Keratinocyte (primary cell): ENCODE measurements at regions not wholly inside any gene's neighbourhood (a gene's known extent, or its start where the extent isn't known, plus 50 kb on each side); places are given as distances from the start of the nearest gene placed in this dataset.

Source experiments
- DNase-seq: peaks from one replicate; pipeline ENCODE4 v3.0.0-alpha.2; 2011; ENCODE audit warnings: low read depth, missing footprints, low spot score
- FAIRE-seq: peaks from 2 replicates; lab custom pipeline; 2011; peaks lifted over from hg19 to GRCh38; lab: Jason Lieb, UNC
- H2AFZ ChIP-seq: 2 replicates; pipeline ENCODE4 v1.6.0; 2012; ENCODE audit warnings: low read length, control low read depth, inconsistent platforms; ENCODE audit not compliant: control insufficient read depth
- H3K27ac ChIP-seq: 2 replicates; pipeline ENCODE4 v1.5.1; 2011; ENCODE audit warnings: low read length; ENCODE audit not compliant: control insufficient read depth, insufficient read depth
- H3K27me3 ChIP-seq: 3 replicates; pipeline ENCODE4 v1.6.0; 2011; ENCODE audit warnings: low read length; ENCODE audit not compliant: control insufficient read depth, insufficient read depth; ENCODE audit errors: extremely low read depth
- H3K36me3 ChIP-seq, 2 experiments: 2 replicates in 1 of 2; 3 replicates in 1 of 2; pipeline ENCODE4 v1.5.1; 2011; ENCODE audit warnings: low read length in 2 of 2, mild to moderate bottlenecking in 1 of 2; ENCODE audit not compliant: control insufficient read depth in 2 of 2, insufficient read depth in 2 of 2; ENCODE audit errors: extremely low read depth in 1 of 2
- H3K4me1 ChIP-seq: 3 replicates; pipeline ENCODE4 v1.5.1; 2011; ENCODE audit warnings: low read length; ENCODE audit not compliant: control insufficient read depth, insufficient read depth; ENCODE audit errors: extremely low read depth
- H3K4me2 ChIP-seq: 3 replicates; pipeline ENCODE4 v1.6.0; 2011; ENCODE audit warnings: low read depth, low read length; ENCODE audit not compliant: control insufficient read depth, insufficient read depth; ENCODE audit errors: extremely low read depth
- H3K4me3 ChIP-seq, 3 experiments: fragments of 200-600 bp in 1 of 3; sonication (generic) in 1 of 3; 2 replicates in 2 of 3; 3 replicates in 1 of 3; pipeline ENCODE4 v1.5.1; 2011 to 2016; ENCODE audit warnings: low read length in 3 of 3, mild to moderate bottlenecking in 3 of 3, control low read depth in 2 of 3, inconsistent platforms in 1 of 3, low read depth in 1 of 3, mixed read lengths in 1 of 3, mixed run types in 1 of 3, moderate library complexity in 1 of 3; ENCODE audit not compliant: control insufficient read depth in 2 of 3, insufficient read depth in 2 of 3; ENCODE audit errors: extremely low read depth in 1 of 3
- H3K79me2 ChIP-seq: 2 replicates; pipeline ENCODE4 v1.6.0; 2012; ENCODE audit warnings: low read length; ENCODE audit not compliant: control insufficient read depth, insufficient read depth
- H3K9ac ChIP-seq: 3 replicates; pipeline ENCODE4 v1.6.0; 2011; ENCODE audit warnings: low read length; ENCODE audit not compliant: control insufficient read depth, insufficient read depth; ENCODE audit errors: extremely low read depth
- H3K9me1 ChIP-seq: 3 replicates; pipeline ENCODE4 v1.6.0; 2011; ENCODE audit warnings: low read length; ENCODE audit not compliant: control insufficient read depth, insufficient read depth; ENCODE audit errors: extremely low read depth
- H3K9me3 ChIP-seq: 2 replicates; pipeline ENCODE4 v1.5.1; 2012; ENCODE audit warnings: low read depth, low read length; ENCODE audit not compliant: control insufficient read depth
- H4K20me1 ChIP-seq: 3 replicates; pipeline ENCODE4 v1.6.0; 2011; ENCODE audit warnings: low read length; ENCODE audit not compliant: control insufficient read depth, insufficient read depth; ENCODE audit errors: extremely low read depth
- CTCF ChIP-seq, 3 experiments: IDR thresholded peaks in 1 of 3; conservative IDR thresholded peaks in 1 of 3; optimal IDR thresholded peaks in 1 of 3; 2 replicates in 2 of 3; 3 replicates in 1 of 3; pipeline versions ENCODE3 to v1.5.1; 2011; ENCODE audit warnings: low read length in 3 of 3, mild to moderate bottlenecking in 3 of 3, moderate library complexity in 2 of 3, control low read depth in 1 of 3, inconsistent platforms in 1 of 3; ENCODE audit not compliant: insufficient read depth in 2 of 3; ENCODE audit errors: extremely low read depth in 1 of 3
- EZH2 ChIP-seq: IDR thresholded peaks from one replicate; pipeline ENCODE4 v1.6.1; 2012; ENCODE audit warnings: inconsistent platforms, mild to moderate bottlenecking, low read length, moderate library complexity
- dilution Hi-C: fragments of 300-500 bp; cut with MboI; formaldehyde crosslinking; loops from one replicate; pipeline ENCODE4 v1.7.0; 2020; ENCODE audit warnings: low sequenced_read_pairs; ENCODE audit not compliant: extremely low pct_ligation_motif_present

- dilution Hi-C loops, result no loop called here
- Histone ChIP-seq H3K4me2 (no peak overlapping the region), H3K36me3 (no peaks in the 10 kb centered on the region), H3K79me2 (no peaks in the 10 kb centered on the region), H3K9me3 (no peaks in the 10 kb centered on the region), H2AFZ (no peak overlapping the region), H3K9ac (no peak overlapping the region), H3K4me3 (no peak overlapping the region), H3K9me1 (no peaks in the 10 kb centered on the region), H3K27me3 (no peaks in the 10 kb centered on the region), H3K27ac (no peak overlapping the region), H3K4me1 (no peaks in the 10 kb centered on the region), H4K20me1 (no peaks in the 10 kb centered on the region)
- no peak for DNase-seq
- TF ChIP-seq CTCF (optimal IDR thresholded peaks at IDR 0.05 in 1 of 3, IDR thresholded peaks at IDR 0.05 in 1 of 3, conservative IDR thresholded peaks at IDR 0.05 in 1 of 3; ENCODE audit: extremely low read depth in 1 of 3, insufficient read depth in 2 of 3, low read length in 3 of 3) (no peak), EZH2 (no peak)
- no peak for FAIRE-seq
Measured at GRCh38 chr9:99353408-99353807, 131.3 kb downstream of the SEC61B start.

GRCh38 chr9:99354104-99354503 lies 132.0 kb downstream of the SEC61B start:
- no peaks in the 10 kb centered on the region for H3K36me3 ChIP-seq
- H4K20me1 ChIP-seq, result no peaks in the 10 kb centered on the region
- dilution Hi-C loops, result no loop called here
- H3K79me2 ChIP-seq, result no peaks in the 10 kb centered on the region
- no peaks in the 10 kb centered on the region for H3K27me3 ChIP-seq
- H2AFZ ChIP-seq, result no peak overlapping the region
- no peak overlapping the region for H3K9ac ChIP-seq
- no peak for FAIRE-seq
- H3K27ac ChIP-seq, result no peak overlapping the region
- H3K9me1 ChIP-seq, result no peaks in the 10 kb centered on the region
- DNase-seq, result no peak
- no peak for TF ChIP-seq CTCF (optimal IDR thresholded peaks at IDR 0.05 in 1 of 3, IDR thresholded peaks at IDR 0.05 in 1 of 3, conservative IDR thresholded peaks at IDR 0.05 in 1 of 3; ENCODE audit: extremely low read depth in 1 of 3, insufficient read depth in 2 of 3, low read length in 3 of 3)
- TF ChIP-seq EZH2, result no peak
- no peak overlapping the region for H3K4me2 ChIP-seq
- no peaks in the 10 kb centered on the region for H3K4me1 ChIP-seq
- H3K4me3 ChIP-seq, result no peak overlapping the region
- H3K9me3 ChIP-seq, result no peaks in the 10 kb centered on the region
